T-helper 1 cell treated with Interleukin-12 subunit alpha and Interleukin-12 subunit beta and Interleukin-4 antibody, amounts not matched to agents 30 μg/mL and 1 μg/mL, for 36 hours (primary cell): ENCODE measurements at regions not wholly inside any gene's neighbourhood (a gene's known extent, or its start where the extent isn't known, plus 50 kb on each side); places are given as distances from the start of the nearest gene placed in this dataset.

Experiments
- H3K27ac Mint-ChIP-seq: one replicate; pipeline ENCODE4 v1.8.0; 2021; ENCODE audit warnings: mild to moderate bottlenecking, mixed read lengths
- H3K27me3 Mint-ChIP-seq: one replicate; pipeline ENCODE4 v1.8.0; 2021; ENCODE audit warnings: low read depth, mixed read lengths
- H3K36me3 Mint-ChIP-seq: one replicate; pipeline ENCODE4 v1.8.0; 2021; ENCODE audit warnings: low read depth, mixed read lengths
- H3K4me1 Mint-ChIP-seq: one replicate; pipeline ENCODE4 v1.8.0; 2021; ENCODE audit warnings: low read depth, mixed read lengths
- H3K4me3 Mint-ChIP-seq: one replicate; pipeline ENCODE4 v1.8.0; 2021; ENCODE audit warnings: mild to moderate bottlenecking, moderate library complexity, mixed read lengths
- H3K9me3 Mint-ChIP-seq: one replicate; pipeline ENCODE4 v1.8.0; 2021; ENCODE audit warnings: mixed read lengths

DNA sequence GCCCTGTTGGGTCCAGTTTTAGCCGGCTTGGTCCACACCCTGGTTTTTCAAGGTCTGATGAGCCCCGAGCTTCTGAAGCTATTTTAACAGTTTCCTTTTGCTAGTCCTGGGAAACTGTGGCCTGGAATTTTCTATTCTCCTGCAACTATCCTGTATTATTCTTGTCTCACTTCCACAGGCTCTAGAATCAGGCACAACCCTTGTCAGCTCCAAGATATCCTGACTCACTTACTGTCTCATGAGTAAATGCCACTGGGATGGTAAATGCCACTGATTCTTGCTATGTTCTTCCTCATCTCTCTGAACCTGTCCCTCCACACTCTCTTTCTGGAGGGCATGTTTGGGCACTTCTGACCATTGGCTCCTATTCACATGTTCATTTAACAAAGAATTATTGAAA is 611.5 kb upstream of the IGFBP3 start:
- Mint-ChIP-seq H3K4me1 (no peaks in the 10 kb centered on the region), H3K27me3 (no peaks in the 10 kb centered on the region), H3K4me3 (no peak overlapping the region), H3K9me3 (peaks cover 39% of the 10 kb centered on the region), H3K36me3 (no peaks in the 10 kb centered on the region), H3K27ac (no peak overlapping the region)

DNA sequence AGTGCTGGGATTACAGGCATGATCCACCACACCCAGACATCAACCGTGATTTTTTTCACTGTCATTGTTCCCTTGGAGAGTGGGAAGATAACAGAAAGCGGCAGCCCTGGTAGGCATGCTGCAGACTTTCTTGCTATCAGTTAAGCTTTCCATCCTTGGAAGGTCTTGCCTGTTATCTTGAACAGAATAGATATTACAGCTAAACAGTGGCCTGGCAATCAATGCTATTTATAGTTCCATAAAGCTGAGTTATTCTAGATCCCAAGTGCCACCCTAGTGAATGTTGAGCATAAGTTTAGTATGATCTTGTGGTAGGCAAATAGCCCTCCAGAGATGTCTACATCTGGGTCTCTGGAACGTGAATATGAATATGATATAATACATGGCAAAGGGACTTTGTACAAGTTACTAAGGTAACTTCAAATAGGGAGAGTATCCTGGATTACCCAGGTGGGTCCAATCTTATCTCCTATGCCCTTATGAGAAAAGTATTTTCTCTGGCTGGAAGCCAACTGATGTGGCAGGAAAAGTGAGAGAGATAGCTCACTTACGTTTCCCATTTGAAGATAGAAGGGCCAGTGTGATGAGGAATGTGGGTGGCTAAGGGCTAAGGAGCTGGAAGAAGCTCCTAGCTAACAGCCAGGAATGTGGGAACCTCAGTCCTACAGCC is 609.1 kb upstream of the IGFBP3 start:
- Mint-ChIP-seq H3K27me3 (no peaks in the 10 kb centered on the region), H3K9me3 (peaks cover 27% of the 10 kb centered on the region), H3K27ac (no peak overlapping the region), H3K4me1 (no peaks in the 10 kb centered on the region), H3K4me3 (no peak overlapping the region), H3K36me3 (no peaks in the 10 kb centered on the region)

DNA sequence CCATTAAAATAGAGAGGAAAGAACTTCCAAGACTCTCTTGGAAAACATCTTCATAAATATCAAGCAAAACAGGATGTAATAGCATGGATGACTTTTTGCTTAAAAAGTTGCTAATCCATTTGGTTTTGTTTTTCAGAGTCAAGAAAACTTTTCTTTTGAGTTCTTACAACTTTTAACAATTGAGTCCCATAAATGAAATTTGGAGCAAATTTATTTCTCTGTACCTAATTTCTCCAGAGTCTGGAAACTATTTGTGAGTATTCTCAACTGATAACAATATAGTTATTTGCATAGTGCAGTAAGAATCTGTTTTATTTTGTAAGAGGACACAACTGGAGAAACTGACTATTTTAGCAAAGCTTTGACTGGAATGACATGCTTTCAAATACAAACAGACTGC is 606.3 kb upstream of the IGFBP3 start:
- Mint-ChIP-seq H3K27ac (no peak overlapping the region), H3K9me3 (peaks cover 11% of the 10 kb centered on the region), H3K36me3 (no peaks in the 10 kb centered on the region), H3K4me3 (no peak overlapping the region), H3K27me3 (no peaks in the 10 kb centered on the region), H3K4me1 (no peaks in the 10 kb centered on the region)

DNA sequence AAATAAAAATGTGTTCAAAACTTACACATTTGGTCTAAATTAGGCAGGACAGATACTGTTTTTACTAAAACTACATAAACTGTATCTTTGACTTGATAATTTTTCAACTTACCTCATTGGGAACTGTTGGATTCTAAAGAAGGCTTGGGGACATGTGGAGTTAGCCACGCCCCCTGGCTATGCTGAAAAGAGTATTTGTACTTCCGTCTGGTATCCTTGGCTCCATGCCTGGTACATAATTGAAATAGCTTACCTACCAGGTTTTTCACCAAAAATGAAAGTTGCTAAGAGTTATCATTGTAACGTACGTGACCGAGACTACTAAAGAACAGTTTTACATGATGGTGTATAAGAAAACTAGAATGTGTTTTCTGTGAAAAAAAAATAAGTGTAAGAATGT is 604.8 kb upstream of the IGFBP3 start:
- H3K27me3 Mint-ChIP-seq = no peaks in the 10 kb centered on the region
- no peaks in the 10 kb centered on the region for H3K4me1 Mint-ChIP-seq
- H3K9me3 Mint-ChIP-seq = peaks cover 17% of the 10 kb centered on the region
- no peak overlapping the region for H3K4me3 Mint-ChIP-seq
- H3K36me3 Mint-ChIP-seq = no peaks in the 10 kb centered on the region
- no peak overlapping the region for H3K27ac Mint-ChIP-seq

DNA sequence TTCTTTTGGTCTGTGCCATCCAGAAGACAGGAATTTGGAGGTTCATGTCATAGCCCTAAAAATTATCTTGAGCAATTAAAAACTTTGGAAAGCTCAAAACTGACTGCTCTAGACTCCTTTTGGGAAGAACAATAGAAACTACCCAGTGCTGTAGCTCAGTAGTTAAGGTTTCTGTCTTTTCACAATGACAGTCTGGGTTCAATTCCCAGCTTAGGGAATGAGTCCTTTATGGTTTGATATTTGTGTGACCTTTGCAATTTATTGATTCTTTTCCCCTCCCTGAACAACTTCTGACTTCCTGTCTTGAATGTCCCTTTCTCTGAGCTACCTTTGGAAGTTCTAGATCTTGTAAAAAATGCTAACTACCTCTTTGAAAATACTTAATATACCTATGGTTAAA is 603.3 kb upstream of the IGFBP3 start:
- H3K4me1 Mint-ChIP-seq = no peaks in the 10 kb centered on the region
- H3K27ac Mint-ChIP-seq = no peak overlapping the region
- no peaks in the 10 kb centered on the region for H3K36me3 Mint-ChIP-seq
- H3K9me3 Mint-ChIP-seq = peaks cover 17% of the 10 kb centered on the region
- no peak overlapping the region for H3K4me3 Mint-ChIP-seq
- H3K27me3 Mint-ChIP-seq = no peaks in the 10 kb centered on the region

DNA sequence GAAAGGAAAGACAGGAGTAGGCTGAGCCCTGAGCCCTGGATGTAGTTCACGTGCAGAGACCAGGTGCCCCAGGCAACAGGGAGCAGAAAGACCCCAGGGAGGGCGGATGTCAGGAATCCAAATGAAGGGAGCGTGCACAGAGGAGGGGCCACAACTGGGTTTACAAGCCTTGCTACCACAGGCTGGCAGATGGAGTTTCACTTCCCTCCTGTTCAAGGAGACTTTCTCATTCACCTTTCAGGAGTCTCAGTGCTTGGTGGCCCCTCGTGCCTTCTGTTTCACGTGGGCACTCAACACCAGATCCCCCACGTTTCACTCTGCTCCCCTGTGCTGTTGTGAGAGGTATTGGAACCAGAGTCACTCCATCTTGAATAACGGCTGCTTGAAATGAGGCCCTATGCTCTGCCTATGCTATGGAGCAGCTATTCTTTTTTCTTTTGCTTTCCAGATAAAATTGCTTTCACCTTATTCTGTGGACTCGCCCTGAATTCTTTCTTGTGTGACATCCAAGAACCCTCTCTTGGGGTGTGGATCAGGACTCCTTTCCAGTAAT is 601.4 kb upstream of the IGFBP3 start:
- no peaks in the 10 kb centered on the region for H3K27me3 Mint-ChIP-seq

DNA sequence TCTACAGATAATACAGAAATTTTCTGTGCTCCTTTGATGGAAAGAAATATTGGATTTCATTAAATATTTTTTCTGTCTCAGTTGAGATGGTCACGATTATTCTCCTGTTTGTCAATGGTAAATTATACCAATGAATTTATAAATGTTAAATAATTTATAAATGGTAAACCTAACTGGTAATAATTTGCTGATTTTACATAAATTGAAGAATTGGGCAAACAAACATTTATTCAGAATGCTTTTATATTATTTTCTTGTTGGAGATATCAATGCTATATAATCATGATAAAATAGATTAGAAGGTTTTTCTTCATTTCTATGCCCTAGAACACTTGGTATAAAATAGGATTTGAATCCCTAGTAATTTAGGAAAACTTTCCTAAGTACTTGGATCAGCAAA is 597.6 kb upstream of the IGFBP3 start:
- Mint-ChIP-seq H3K4me3 (no peak overlapping the region), H3K27me3 (no peaks in the 10 kb centered on the region), H3K36me3 (no peaks in the 10 kb centered on the region), H3K27ac (no peak overlapping the region), H3K9me3 (peaks cover 10% of the 10 kb centered on the region), H3K4me1 (no peaks in the 10 kb centered on the region)

More for the DNA sequence above, 601.4 kb upstream of the IGFBP3 start:
- Mint-ChIP-seq H3K27ac (no peak overlapping the region), H3K4me3 (no peak overlapping the region), H3K36me3 (no peaks in the 10 kb centered on the region), H3K9me3 (peaks cover 12% of the 10 kb centered on the region), H3K4me1 (no peaks in the 10 kb centered on the region)

DNA sequence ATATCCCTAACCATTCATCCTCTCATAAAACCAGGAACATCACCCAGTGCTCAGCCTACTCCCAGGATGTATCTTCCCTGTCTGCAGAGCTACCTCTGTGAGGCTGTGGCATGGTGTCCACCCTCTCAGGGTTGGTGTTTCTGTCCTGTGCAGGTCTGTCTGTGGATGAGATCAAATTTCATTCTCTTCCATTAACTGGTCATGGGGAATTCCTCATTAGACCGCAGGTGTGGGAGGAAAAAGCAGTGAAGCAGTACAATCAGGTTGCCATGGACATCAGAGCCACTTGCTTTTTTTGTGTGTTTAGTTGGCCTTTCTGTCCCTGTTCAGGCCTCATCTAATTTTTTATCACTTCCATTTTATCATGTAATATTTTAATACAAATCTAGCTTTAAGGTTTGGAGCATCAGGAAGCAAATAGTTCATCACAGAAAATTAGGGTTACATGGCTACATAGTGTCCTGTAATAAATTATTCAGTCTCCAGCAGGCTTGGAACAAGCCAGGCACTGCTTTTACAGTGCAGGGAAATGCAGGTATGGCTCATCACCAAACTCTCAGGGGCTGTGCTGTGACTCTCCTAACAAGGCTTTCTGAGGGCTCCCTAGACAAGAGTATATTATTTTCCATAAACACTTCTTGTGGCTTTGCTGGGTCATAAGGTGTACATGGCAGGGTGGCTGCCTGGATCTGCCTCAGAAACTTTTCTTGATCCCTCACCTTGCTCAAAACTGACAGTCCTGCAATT is 594.9 kb upstream of the IGFBP3 start:
- Mint-ChIP-seq H3K9me3 (peaks cover 4% of the 10 kb centered on the region), H3K36me3 (no peaks in the 10 kb centered on the region), H3K27ac (no peak overlapping the region), H3K27me3 (no peaks in the 10 kb centered on the region), H3K4me1 (no peaks in the 10 kb centered on the region), H3K4me3 (no peak overlapping the region)

DNA sequence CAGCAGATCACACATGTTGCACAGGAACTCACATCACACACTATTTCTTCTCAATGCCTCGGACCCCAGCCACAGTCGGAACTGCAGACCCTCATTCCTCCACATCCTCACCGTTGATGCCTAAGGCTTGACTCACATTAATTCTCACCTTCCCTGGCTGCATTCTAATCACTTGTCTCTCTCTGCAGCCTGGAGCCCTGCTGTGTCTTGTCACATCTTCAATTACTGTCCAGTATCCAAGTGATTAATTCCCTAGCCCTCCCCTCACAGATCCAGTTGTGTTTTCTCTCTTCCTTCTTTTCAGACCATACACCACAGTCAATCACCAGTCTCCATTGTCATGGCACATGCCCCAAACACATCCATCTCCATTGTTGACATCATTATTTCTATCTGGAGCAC is 592.4 kb upstream of the IGFBP3 start:
- Mint-ChIP-seq H3K27ac (no peak overlapping the region), H3K4me3 (no peak overlapping the region), H3K9me3 (peaks cover 4% of the 10 kb centered on the region), H3K4me1 (no peaks in the 10 kb centered on the region), H3K36me3 (no peaks in the 10 kb centered on the region), H3K27me3 (no peaks in the 10 kb centered on the region)

DNA sequence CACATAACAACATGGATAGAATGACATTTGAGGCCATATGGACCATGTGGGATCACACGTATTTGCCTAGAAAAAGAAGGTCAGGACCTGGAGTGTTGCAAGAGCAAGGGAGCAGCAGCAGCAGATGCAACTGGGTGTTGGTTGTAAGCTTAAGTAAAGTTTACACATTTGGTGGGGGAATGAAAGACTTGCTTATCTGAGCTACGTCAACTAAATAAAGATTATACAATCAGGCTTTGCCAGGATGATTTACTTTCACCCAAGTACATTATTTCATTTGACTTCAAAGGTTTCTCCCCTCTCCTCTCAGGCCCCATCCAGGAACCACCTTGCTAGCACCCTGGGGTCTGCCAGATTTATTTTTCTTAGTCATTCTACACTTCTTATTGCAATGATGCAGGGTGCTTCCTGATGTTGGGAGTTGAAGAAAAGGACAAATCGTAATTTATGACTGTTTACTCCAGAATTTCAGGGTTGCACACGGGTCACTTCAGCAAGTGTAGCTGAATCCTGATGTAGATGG is 591.9 kb upstream of the IGFBP3 start:
- Mint-ChIP-seq H3K27ac (no peak overlapping the region), H3K36me3 (no peaks in the 10 kb centered on the region), H3K9me3 (peaks cover 4% of the 10 kb centered on the region), H3K27me3 (no peaks in the 10 kb centered on the region), H3K4me3 (no peak overlapping the region), H3K4me1 (no peaks in the 10 kb centered on the region)

DNA sequence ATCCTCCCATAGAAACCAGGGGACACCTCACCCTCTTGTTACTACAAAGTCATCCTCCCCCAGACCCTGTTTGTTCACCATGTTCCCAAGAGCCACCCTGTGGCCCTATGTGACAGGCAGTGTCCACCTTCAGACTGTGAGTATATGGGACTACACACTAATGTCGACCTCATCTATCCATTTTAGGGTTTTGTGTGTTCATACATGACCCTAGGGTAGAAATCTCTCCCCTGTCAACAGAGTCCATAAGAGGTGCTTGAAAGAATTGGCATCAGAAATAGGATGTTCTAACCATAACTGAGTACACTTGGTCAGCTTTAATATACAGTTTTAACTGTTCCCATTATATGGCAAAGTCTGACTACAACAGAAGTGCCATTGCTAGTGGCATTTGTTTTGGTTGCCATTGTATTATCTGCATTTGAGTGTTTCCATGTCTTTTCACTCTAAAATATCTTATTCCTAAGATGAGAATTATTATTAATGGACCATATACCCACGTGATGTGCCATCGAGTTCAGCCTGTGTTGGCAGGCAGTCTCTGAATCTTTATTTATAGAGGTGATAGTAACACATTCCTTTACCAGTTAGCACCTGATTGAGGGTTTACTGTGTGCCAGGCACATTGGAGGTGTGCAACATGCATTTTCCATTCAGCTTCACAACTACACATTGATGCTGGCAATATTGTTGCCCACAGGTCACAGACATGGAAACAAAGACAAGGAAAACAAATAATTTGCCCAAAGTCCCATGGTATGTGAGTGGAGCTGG is 590.6 kb upstream of the IGFBP3 start:
- no peaks in the 10 kb centered on the region for H3K36me3 Mint-ChIP-seq
- H3K4me1 Mint-ChIP-seq = no peaks in the 10 kb centered on the region
- peaks cover 4% of the 10 kb centered on the region for H3K9me3 Mint-ChIP-seq
- H3K27ac Mint-ChIP-seq = no peak overlapping the region
- H3K27me3 Mint-ChIP-seq = no peaks in the 10 kb centered on the region
- no peak overlapping the region for H3K4me3 Mint-ChIP-seq

DNA sequence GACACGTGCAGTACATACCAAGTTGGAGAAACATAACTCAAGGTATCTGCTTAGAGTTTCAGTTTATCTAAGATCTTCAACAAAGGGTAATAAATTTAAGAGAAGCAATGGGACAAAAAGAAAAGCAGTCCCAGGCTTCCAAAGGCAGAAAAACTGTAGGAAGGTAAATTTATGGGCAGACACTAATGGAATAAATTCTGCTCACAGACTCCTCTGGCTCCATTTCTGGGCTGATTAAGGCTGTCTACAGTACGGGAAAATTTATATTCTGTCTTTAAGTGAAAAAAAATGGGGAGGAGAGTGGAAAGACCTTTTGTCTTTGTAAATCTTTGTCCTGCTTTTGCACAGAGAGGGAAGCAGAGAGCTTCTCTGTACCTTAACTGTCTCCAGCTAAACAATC is 587.5 kb upstream of the IGFBP3 start:
- no peaks in the 10 kb centered on the region for H3K36me3 Mint-ChIP-seq
- no peak overlapping the region for H3K27ac Mint-ChIP-seq
- H3K27me3 Mint-ChIP-seq = no peaks in the 10 kb centered on the region
- H3K4me1 Mint-ChIP-seq = no peaks in the 10 kb centered on the region
- no peak overlapping the region for H3K4me3 Mint-ChIP-seq
- H3K9me3 Mint-ChIP-seq = peaks cover 9% of the 10 kb centered on the region

DNA sequence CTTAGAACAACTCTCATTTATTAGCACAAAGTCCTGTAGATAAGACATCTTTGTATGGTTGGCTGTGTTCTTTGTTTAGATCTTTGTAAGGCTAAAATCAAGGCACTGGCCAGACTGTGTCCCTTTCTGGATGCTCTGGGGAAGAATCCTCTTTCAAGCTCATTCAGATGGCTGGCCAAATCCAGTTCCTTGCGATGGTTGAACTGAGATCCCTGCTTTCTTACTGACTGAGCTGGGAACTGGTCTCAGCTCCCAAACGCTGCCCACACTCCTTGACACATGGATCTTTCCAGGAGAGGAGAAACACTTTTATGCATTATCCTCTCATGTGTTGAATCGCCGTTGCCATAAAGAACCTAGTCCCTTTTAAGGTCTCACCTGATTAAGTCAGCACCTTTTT is 586.5 kb upstream of the IGFBP3 start:
- Mint-ChIP-seq H3K4me3 (no peak overlapping the region), H3K27ac (no peak overlapping the region), H3K9me3 (peaks cover 7% of the 10 kb centered on the region), H3K36me3 (no peaks in the 10 kb centered on the region), H3K4me1 (no peaks in the 10 kb centered on the region), H3K27me3 (no peaks in the 10 kb centered on the region)

DNA sequence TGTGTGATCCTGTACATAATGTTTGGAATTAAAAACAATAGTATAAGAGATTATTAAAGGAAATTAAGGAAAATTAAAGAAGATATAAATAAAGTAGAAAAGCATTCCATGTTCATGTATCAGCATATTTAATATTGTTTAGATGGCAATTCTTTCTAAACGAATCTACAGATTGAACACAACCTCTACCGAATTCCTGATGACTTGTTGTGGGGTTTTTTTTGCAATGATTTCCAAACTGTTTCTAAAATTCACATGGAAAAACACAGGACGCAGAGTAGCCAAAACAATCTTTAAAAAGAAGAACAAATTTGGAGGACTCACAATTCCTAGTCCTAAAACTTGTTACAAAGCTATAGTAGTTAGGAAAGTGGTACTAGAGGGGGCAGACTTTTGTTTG is 573.4 kb upstream of the IGFBP3 start:
- H3K27me3 Mint-ChIP-seq = no peaks in the 10 kb centered on the region

More for the DNA sequence above, 573.4 kb upstream of the IGFBP3 start:
- Mint-ChIP-seq H3K4me3 (no peak overlapping the region), H3K27ac (no peak overlapping the region), H3K36me3 (no peaks in the 10 kb centered on the region), H3K4me1 (no peaks in the 10 kb centered on the region), H3K9me3 (peaks cover 27% of the 10 kb centered on the region)
